22Rv1 (cell line): ENCODE measurements at regions not wholly inside any gene's neighbourhood (a gene's known extent, or its start where the extent isn't known, plus 50 kb on each side); places are given as distances from the start of the nearest gene placed in this dataset.

Experiments used
- ZFX ChIP-seq: fragments of 450-650 bp; IDR thresholded peaks from 2 replicates; pipeline ENCODE4 v1.6.1; 2017; ENCODE audit warnings: antibody characterized with exemption, borderline replicate concordance
- TF ChIP-seq, protein P1 (sequence below): fragments of 450-650 bp; IDR thresholded peaks from 2 replicates; pipeline ENCODE4 v1.5.1; 2017; ENCODE audit warnings: mild to moderate bottlenecking

DNA sequence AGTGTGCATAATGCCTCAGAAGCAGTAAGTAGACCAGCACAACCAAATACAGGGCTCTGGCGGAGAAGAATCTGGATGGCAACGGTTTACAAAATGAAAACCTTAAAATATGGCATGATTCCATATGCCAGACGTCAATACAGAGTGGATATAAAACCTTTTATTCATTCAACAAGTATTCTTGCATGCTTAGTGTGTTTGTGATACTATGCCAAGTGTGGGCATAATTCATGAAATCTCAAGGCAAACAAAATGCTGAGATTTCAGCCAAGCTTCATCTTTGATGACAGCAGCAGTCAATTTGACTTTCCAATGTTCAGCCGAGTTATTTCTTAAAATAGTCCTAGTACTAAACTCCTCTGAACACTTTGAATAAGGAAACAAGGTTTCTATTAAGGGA lies 119.4 kb downstream of the CD24 start:
- TF ChIP-seq, protein P1, sequence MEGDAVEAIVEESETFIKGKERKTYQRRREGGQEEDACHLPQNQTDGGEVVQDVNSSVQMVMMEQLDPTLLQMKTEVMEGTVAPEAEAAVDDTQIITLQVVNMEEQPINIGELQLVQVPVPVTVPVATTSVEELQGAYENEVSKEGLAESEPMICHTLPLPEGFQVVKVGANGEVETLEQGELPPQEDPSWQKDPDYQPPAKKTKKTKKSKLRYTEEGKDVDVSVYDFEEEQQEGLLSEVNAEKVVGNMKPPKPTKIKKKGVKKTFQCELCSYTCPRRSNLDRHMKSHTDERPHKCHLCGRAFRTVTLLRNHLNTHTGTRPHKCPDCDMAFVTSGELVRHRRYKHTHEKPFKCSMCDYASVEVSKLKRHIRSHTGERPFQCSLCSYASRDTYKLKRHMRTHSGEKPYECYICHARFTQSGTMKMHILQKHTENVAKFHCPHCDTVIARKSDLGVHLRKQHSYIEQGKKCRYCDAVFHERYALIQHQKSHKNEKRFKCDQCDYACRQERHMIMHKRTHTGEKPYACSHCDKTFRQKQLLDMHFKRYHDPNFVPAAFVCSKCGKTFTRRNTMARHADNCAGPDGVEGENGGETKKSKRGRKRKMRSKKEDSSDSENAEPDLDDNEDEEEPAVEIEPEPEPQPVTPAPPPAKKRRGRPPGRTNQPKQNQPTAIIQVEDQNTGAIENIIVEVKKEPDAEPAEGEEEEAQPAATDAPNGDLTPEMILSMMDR, result no peak
- no peak for TF ChIP-seq ZFX
